ENCODE measurements at regions not wholly inside any gene's neighbourhood (a gene's known extent, or its start where the extent isn't known, plus 50 kb on each side); places are given as distances from the start of the nearest gene placed in this dataset.

DNA sequence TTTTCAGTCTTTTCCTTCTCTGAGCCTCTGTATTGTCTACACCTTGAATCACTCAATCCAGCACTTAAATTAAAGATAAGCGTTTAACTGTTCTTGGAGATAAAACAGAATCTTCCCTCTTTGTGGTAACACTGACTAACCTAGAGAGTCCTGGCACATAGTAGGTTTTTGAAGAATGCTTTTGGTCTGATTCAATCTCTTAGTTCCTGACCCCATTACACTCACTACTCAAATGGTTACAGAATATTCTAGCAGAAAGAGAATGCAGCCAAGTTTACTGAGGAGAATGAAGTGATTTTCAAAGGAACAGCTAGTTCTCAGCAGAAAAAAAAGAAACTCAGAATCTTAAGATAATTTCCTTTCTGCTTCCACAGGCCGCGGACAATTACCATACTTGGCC lies 309.2 kb upstream of the PRMT6 start:
- Histone ChIP-seq H3K9me3 (no peaks in the 10 kb centered on the region), H3K4me1 (ENCODE audit: insufficient read depth) (no peaks in the 10 kb centered on the region), H3K36me3 (no peaks in the 10 kb centered on the region), H3K4me3 (no peak overlapping the region), H3K27ac (no peak overlapping the region), H3K27me3 (no peaks in the 10 kb centered on the region)
- WGBS, 3 donors: 60 to 63% (median 61%) methylated on average over 3 of the region's 3 CpGs
- TF ChIP-seq, protein P1, sequence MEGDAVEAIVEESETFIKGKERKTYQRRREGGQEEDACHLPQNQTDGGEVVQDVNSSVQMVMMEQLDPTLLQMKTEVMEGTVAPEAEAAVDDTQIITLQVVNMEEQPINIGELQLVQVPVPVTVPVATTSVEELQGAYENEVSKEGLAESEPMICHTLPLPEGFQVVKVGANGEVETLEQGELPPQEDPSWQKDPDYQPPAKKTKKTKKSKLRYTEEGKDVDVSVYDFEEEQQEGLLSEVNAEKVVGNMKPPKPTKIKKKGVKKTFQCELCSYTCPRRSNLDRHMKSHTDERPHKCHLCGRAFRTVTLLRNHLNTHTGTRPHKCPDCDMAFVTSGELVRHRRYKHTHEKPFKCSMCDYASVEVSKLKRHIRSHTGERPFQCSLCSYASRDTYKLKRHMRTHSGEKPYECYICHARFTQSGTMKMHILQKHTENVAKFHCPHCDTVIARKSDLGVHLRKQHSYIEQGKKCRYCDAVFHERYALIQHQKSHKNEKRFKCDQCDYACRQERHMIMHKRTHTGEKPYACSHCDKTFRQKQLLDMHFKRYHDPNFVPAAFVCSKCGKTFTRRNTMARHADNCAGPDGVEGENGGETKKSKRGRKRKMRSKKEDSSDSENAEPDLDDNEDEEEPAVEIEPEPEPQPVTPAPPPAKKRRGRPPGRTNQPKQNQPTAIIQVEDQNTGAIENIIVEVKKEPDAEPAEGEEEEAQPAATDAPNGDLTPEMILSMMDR (IDR thresholded peaks at IDR 0.05): no peak
- TF ChIP-seq POLR2A (IDR thresholded peaks at IDR 0.05): no peak
- no peak for TF ChIP-seq EP300 (IDR thresholded peaks at IDR 0.05)
- no peak for DNase-seq
- intact Hi-C loops (cut with DNase I): no loop called here

DNA sequence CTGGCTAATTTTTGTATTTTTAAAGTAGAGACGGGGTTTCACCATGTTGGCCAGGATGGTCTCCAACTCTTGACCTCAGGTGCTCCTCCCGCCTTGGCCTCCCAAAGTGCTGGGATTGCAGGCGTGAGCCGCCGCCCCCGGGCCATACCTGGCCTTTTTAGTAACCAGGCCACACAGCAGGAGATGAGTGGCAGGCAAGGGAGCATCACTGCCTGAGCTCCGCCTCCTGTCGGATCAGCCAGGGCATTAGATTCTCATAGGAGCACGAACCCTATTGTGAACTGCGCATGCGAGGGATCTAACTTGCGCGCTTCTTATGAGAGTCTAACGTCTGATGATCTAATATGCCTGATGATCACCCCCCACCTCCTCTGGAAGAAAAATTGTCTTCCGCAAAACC lies 308.7 kb upstream of the PRMT6 start:
- TF ChIP-seq EP300 (IDR thresholded peaks at IDR 0.05) (no peak), POLR2A (IDR thresholded peaks at IDR 0.05) (no peak)
- TF ChIP-seq, protein P1 (IDR thresholded peaks at IDR 0.05): no peak
- no peak overlapping the region for H3K4me3 ChIP-seq
- no peaks in the 10 kb centered on the region for H3K27me3 ChIP-seq
- 90 to 93% (median 93%) methylated on average over 15 of the region's 15 CpGs for WGBS, 3 donors
- H3K9me3 ChIP-seq: no peaks in the 10 kb centered on the region
- intact Hi-C loops (cut with DNase I): no loop called here
- peak in 3 of 5 donors; percentile 4 to 17 (median 4) for DNase-seq
- no peaks in the 10 kb centered on the region for H3K4me1 ChIP-seq (ENCODE audit: insufficient read depth)
- no peak overlapping the region for H3K27ac ChIP-seq
- H3K36me3 ChIP-seq: no peaks in the 10 kb centered on the region

DNA sequence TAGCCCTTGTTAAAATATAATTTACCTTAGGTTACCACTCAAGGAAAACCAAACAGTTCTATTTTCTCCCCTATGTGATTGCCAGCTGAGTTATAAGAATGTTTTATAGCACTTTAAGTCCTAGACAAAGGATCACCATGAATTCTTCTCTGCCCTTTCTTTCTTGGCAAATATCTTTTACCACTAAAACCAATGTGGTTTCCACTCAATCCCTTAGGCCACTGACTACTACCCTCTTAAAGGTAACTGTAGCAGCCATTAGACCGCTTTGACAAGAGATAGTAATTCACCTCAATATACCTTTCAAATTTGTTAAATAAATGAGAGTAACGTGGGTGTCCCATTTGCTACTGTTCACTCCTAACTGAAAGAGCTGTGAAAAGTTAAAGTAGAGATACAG lies 307.9 kb upstream of the PRMT6 start:
- Histone ChIP-seq H3K27ac (no peak overlapping the region), H3K4me1 (ENCODE audit: insufficient read depth) (no peaks in the 10 kb centered on the region), H3K9me3 (no peaks in the 10 kb centered on the region), H3K4me3 (no peak overlapping the region), H3K36me3 (no peaks in the 10 kb centered on the region), H3K27me3 (no peaks in the 10 kb centered on the region)
- DNase-seq: no peak
- TF ChIP-seq, protein P1 (IDR thresholded peaks at IDR 0.05): no peak
- no peak for TF ChIP-seq EP300 (IDR thresholded peaks at IDR 0.05)
- TF ChIP-seq POLR2A (IDR thresholded peaks at IDR 0.05): no peak
- intact Hi-C loops (cut with DNase I): no loop called here
- WGBS, 3 donors: 72 to 82% (median 80%) methylated on average over 2 of the region's 2 CpGs

DNA sequence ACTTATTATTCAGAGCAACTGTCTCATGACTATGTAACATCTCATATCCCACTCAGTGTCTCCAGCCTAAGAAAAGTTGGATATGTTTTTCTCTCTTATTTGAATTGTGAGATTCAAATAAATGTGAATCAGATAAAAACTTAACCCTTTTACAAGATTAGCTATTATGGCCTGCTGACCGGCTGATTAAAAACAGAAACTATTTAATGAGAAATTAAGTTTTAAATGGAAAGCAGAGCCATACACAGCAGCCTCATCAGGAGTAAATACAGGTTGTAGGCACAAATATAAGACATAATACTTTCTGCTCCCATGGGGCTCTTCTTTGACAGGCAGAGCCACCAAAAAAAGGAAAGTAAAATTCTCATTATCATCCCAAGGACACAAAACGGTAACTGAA lies 307.0 kb upstream of the PRMT6 start:
- Histone ChIP-seq H3K9me3 (no peaks in the 10 kb centered on the region), H3K27ac (no peak overlapping the region), H3K4me1 (ENCODE audit: insufficient read depth) (no peaks in the 10 kb centered on the region), H3K4me3 (no peak overlapping the region), H3K36me3 (no peaks in the 10 kb centered on the region), H3K27me3 (no peaks in the 10 kb centered on the region)
- TF ChIP-seq EP300 (IDR thresholded peaks at IDR 0.05): no peak
- TF ChIP-seq POLR2A (IDR thresholded peaks at IDR 0.05): no peak
- TF ChIP-seq, protein P1 (IDR thresholded peaks at IDR 0.05): no peak
- DNase-seq: no peak
- WGBS, 3 donors: 12 to 26% (median 25%) methylated on average over 2 of the region's 2 CpGs
- intact Hi-C loops (cut with DNase I): no loop called here

DNA sequence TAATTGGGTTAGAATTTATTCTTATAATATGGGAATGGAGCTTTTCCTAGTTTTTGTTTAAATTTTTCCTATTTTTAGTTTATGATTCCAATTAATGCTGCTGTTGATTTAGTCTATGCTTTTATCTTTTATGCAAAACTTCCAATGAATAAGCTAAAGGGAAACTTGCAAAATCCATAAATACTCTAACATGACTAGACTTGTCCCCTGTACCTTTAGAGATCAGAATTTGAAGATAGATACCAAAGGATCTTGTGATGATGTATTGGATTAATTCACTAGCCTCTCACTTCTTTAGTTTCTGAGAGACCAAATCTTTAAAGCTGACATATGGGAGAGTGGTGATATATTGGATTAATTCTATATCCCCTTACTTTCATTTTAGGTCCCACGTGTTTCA lies 306.6 kb upstream of the PRMT6 start:
- no peak for DNase-seq
- 63 to 77% (median 74%) methylated on average over 1 of the region's 1 CpG for WGBS, 3 donors
- no peaks in the 10 kb centered on the region for H3K27me3 ChIP-seq
- no peaks in the 10 kb centered on the region for H3K4me1 ChIP-seq (ENCODE audit: insufficient read depth)
- H3K36me3 ChIP-seq: no peaks in the 10 kb centered on the region
- H3K27ac ChIP-seq: no peak overlapping the region
- no peaks in the 10 kb centered on the region for H3K9me3 ChIP-seq
- intact Hi-C loops (cut with DNase I): no loop called here
- no peak overlapping the region for H3K4me3 ChIP-seq
- TF ChIP-seq, protein P1 (IDR thresholded peaks at IDR 0.05): no peak
- no peak for TF ChIP-seq EP300 (IDR thresholded peaks at IDR 0.05)
- no peak for TF ChIP-seq POLR2A (IDR thresholded peaks at IDR 0.05)
